IMR-90 (cell line): ENCODE measurements at regions not wholly inside any gene's neighbourhood (a gene's known extent, or its start where the extent isn't known, plus 50 kb on each side); places are given as distances from the start of the nearest gene placed in this dataset.

Experiments
- ATAC-seq: fragments of 200-7000 bp; cut with Tn5 transposase; 2 replicates; pipeline ENCODE4 v1.9.1; 2020; ENCODE audit warnings: low read depth, mild to moderate bottlenecking, moderate library complexity
- BruUV-seq: library from RNA; stranded (reverse); fragments of 400-500 nt; replicated peaks from 2 replicates; lab custom pipeline; 2021; lab: Mats Ljungman, UMichigan
- CTCF ChIA-PET: fragments of 300-600 bp; formaldehyde crosslinking; extraction: SDS; loops from one replicate; lab custom pipeline; 2021; ENCODE audit warnings: antibody characterized with exemption; lab: Yijun Ruan, JAX
- POLR2A ChIA-PET: fragments of 300-600 bp; sonication (Branson Sonifier 250); formaldehyde crosslinking; loops from one replicate; lab custom pipeline; 2022; ENCODE audit warnings: antibody characterized with exemption; ENCODE audit not compliant: unreplicated experiment; lab: Charles Lee
- DNase-seq: peaks from one replicate; pipeline ENCODE4 v3.0.0; 2013
- H2AFZ ChIP-seq: replicated peaks from 2 replicates; pipeline ENCODE3; 2013; ENCODE audit warnings: low read length, mild to moderate bottlenecking; ENCODE audit not compliant: poor library complexity
- H2AK5ac ChIP-seq: 2 replicates; pipeline ENCODE4 v1.6.1; 2013; ENCODE audit warnings: low read depth, low read length, inconsistent platforms
- H2AK9ac ChIP-seq: replicated peaks from 2 replicates; pipeline ENCODE3; 2013; ENCODE audit warnings: mild to moderate bottlenecking, low read depth, low read length, moderate library complexity; ENCODE audit not compliant: poor library complexity
- H2BK120ac ChIP-seq: 2 replicates; pipeline ENCODE4 v1.6.1; 2013; ENCODE audit warnings: low read depth, low read length, inconsistent platforms
- H2BK15ac ChIP-seq: 3 replicates; pipeline ENCODE4 v1.6.1; 2013; ENCODE audit warnings: low read depth, low read length, inconsistent platforms
- H2BK20ac ChIP-seq: 2 replicates; pipeline ENCODE4 v1.6.1; 2013; ENCODE audit warnings: low read depth, mild to moderate bottlenecking, inconsistent platforms, low read length, moderate library complexity
- H2BK5ac ChIP-seq: 2 replicates; pipeline ENCODE4 v1.6.1; 2013; ENCODE audit warnings: mild to moderate bottlenecking, low read depth, low read length, inconsistent platforms; ENCODE audit not compliant: poor library complexity, severe bottlenecking
- H3K14ac ChIP-seq: replicated peaks from 2 replicates; pipeline ENCODE4 v1.6.1; 2013; ENCODE audit warnings: low read depth, low read length, inconsistent platforms
- H3K18ac ChIP-seq: 2 replicates; pipeline ENCODE4 v1.6.1; 2013; ENCODE audit warnings: low read depth, low read length, control low read depth
- H3K23ac ChIP-seq: 2 replicates; pipeline ENCODE4 v1.6.1; 2013; ENCODE audit warnings: low read depth, low read length, inconsistent platforms
- H3K27ac ChIP-seq: 2 replicates; pipeline ENCODE4 v1.5.1; 2013; ENCODE audit warnings: mild to moderate bottlenecking, control low read depth, low read length; ENCODE audit not compliant: insufficient read depth
- H3K27me3 ChIP-seq: 2 replicates; pipeline ENCODE4 v1.6.1; 2013; ENCODE audit warnings: low read length; ENCODE audit not compliant: control insufficient read depth, insufficient read depth
- H3K36me3 ChIP-seq: 2 replicates; pipeline ENCODE4 v1.6.1; 2013; ENCODE audit warnings: low read length, mixed read lengths; ENCODE audit not compliant: control insufficient read depth, insufficient read depth
- H3K4ac ChIP-seq: 2 replicates; pipeline ENCODE4 v1.6.1; 2013; ENCODE audit warnings: low read depth, low read length, inconsistent platforms
- H3K4me1 ChIP-seq: 2 replicates; pipeline ENCODE4 v1.6.1; 2013; ENCODE audit warnings: low read length, mixed read lengths; ENCODE audit not compliant: control insufficient read depth, insufficient read depth
- H3K4me2 ChIP-seq: 2 replicates; pipeline ENCODE4 v1.6.1; 2013; ENCODE audit warnings: low read depth, mild to moderate bottlenecking, control low read depth, low read length, moderate library complexity
- H3K4me3 ChIP-seq: 2 replicates; pipeline ENCODE4 v1.5.1; 2013; ENCODE audit warnings: low read depth, mild to moderate bottlenecking, control low read depth, low read length, moderate library complexity; ENCODE audit not compliant: insufficient read depth
- H3K56ac ChIP-seq: 2 replicates; pipeline ENCODE4 v1.6.1; 2013; ENCODE audit warnings: low read length, inconsistent platforms; ENCODE audit not compliant: insufficient read depth; ENCODE audit errors: extremely low read depth
- H3K79me1 ChIP-seq, 2 experiments: 2 replicates each; pipeline ENCODE4 v1.6.1; 2013; ENCODE audit warnings: low read length in 2 of 2, inconsistent platforms in 1 of 2, low read depth in 1 of 2
- H3K9ac ChIP-seq: 2 replicates; pipeline ENCODE4 v1.6.1; 2013; ENCODE audit warnings: low read depth, low read length, control low read depth
- H3K9me1 ChIP-seq: 2 replicates; pipeline ENCODE4 v1.6.1; 2013; ENCODE audit warnings: low read length, inconsistent platforms; ENCODE audit not compliant: insufficient read depth
- H3K9me3 ChIP-seq: 2 replicates; pipeline ENCODE4 v1.6.1; 2013; ENCODE audit warnings: low read length; ENCODE audit not compliant: control insufficient read depth, insufficient read depth
- H4K20me1 ChIP-seq: 2 replicates; pipeline ENCODE4 v1.6.1; 2013; ENCODE audit warnings: low read length, inconsistent platforms; ENCODE audit not compliant: insufficient read depth
- H4K5ac ChIP-seq: 2 replicates; pipeline ENCODE4 v1.6.1; 2013; ENCODE audit warnings: mild to moderate bottlenecking, low read depth, low read length, control low read depth
- H4K8ac ChIP-seq, 2 experiments: 2 replicates each; pipeline ENCODE4 v1.6.1; 2013; ENCODE audit warnings: low read depth in 2 of 2, low read length in 2 of 2, control low read depth in 1 of 2, inconsistent platforms in 1 of 2
- H4K91ac ChIP-seq: 2 replicates; pipeline ENCODE4 v1.6.1; 2013; ENCODE audit warnings: low read depth, low read length, inconsistent platforms; ENCODE audit not compliant: insufficient read depth
- CTCF ChIP-seq: conservative IDR thresholded peaks from 2 replicates; pipeline ENCODE4 v1.5.1; 2012; ENCODE audit warnings: mild to moderate bottlenecking, low read depth, low read length, improper control_type of control experiment
- MAFK ChIP-seq: IDR thresholded peaks from 2 replicates; pipeline ENCODE4 v1.6.1; 2012; ENCODE audit warnings: low read depth, low read length, improper control_type of control experiment
- RFX5 ChIP-seq: IDR thresholded peaks from 2 replicates; pipeline ENCODE4 v1.8.0; 2012; ENCODE audit warnings: low read depth, mild to moderate bottlenecking, low read length, moderate library complexity
- WGBS, 2 experiments: methylation state at CpG; one replicate each; pipeline versions ENCODE4 v1.1.5 to v1.1.7; 2013; ENCODE audit warnings: missing lambda C conversion rate in 2 of 2; ENCODE audit not compliant: insufficient read length in 1 of 2; ENCODE audit errors: extremely low coverage in 2 of 2; 5-methylcytosine and 5-hydroxymethylcytosine counted together
- dilution Hi-C: fragments of 300-500 bp; cut with HindIII; formaldehyde crosslinking; loops from one replicate; pipeline ENCODE4 v1.14.3; 2018; ENCODE audit warnings: low sequenced_read_pairs; ENCODE audit not compliant: unreplicated experiment
- in situ Hi-C: fragments of 300-500 bp; cut with MboI; formaldehyde crosslinking; loops from 3 replicates; pipeline ENCODE4 v1.14.3; 2019; ENCODE audit warnings: low sequenced_read_pairs, inconsistent platforms, mixed read lengths
- intact Hi-C: fragments of 100-400 bp; cut with micrococcal nuclease; formaldehyde crosslinking; loops from 2 replicates; pipeline ENCODE4 v1.10.0; 2022

- H3K4me3 ChIP-seq, result no peak overlapping the region
- ChIA-PET CTCF (no interaction called here), POLR2A (no interaction called here)
- no peak overlapping the region for H3K4ac ChIP-seq
- no peaks in the 10 kb centered on the region for H3K4me1 ChIP-seq
- H3K9me3 ChIP-seq, result peaks cover 6% of the 10 kb centered on the region; the same call in 1 of the 2 replicates
- H2BK5ac ChIP-seq, result no peak overlapping the region
- no peaks in the 10 kb centered on the region for H3K36me3 ChIP-seq
- in situ Hi-C loops, result no loop called here
- no peak overlapping the region for H2AFZ ChIP-seq
- intact Hi-C loops, result no loop called here
- no peak for ATAC-seq
- H3K79me1 ChIP-seq, result no peaks in the 10 kb centered on the region
- no peak overlapping the region for H4K5ac ChIP-seq
- dilution Hi-C loops, result no loop called here
- no peak overlapping the region for H4K8ac ChIP-seq
- H2BK120ac ChIP-seq, result no peak overlapping the region
- DNase-seq, result no peak
- no peaks in the 10 kb centered on the region for H3K9me1 ChIP-seq
- H3K27me3 ChIP-seq, result no peaks in the 10 kb centered on the region
- no peak overlapping the region for H2BK15ac ChIP-seq
- no peak overlapping the region for H4K91ac ChIP-seq
- no peak overlapping the region for H2BK20ac ChIP-seq
- whole genome bisulfite sequencing, 2 experiments, result 91% methylated on average over 25 of the region's 60 CpGs; no CpG with 5 or more reads in 1 of the 2 experiments
- H3K14ac ChIP-seq, result no peak overlapping the region
- no peak overlapping the region for H3K18ac ChIP-seq
- no TSS peak for BruUV-seq
- no peak overlapping the region for H3K27ac ChIP-seq
- no peak overlapping the region for H3K9ac ChIP-seq
- H3K4me2 ChIP-seq, result no peak overlapping the region
- H4K20me1 ChIP-seq, result no peaks in the 10 kb centered on the region
- no peak overlapping the region for H2AK5ac ChIP-seq
- H3K56ac ChIP-seq, result no peak overlapping the region
- TF ChIP-seq RFX5 (no peak), MAFK (peak; percentile 82), CTCF (no peak)
- no peak overlapping the region for H2AK9ac ChIP-seq
- H3K23ac ChIP-seq, result no peak overlapping the region
Observed at GRCh38 chr2:92073036-92073814, 2798.0 kb upstream of the TEKT4 start.
